GM21717 (cell line): ENCODE measurements at regions not wholly inside any gene's neighbourhood (a gene's known extent, or its start where the extent isn't known, plus 50 kb on each side); places are given as distances from the start of the nearest gene placed in this dataset.
"Not testable (repeated sequence)": the region's sequence is repeated elsewhere in the genome, so short reads cannot be mapped to it uniquely, and the experiment has no call there.

ENCODE experiments used
- ATAC-seq: cut with Tn5 transposase; IDR thresholded peaks from one replicate; pipeline ENCODE4 v1.9.1; 2021; ENCODE audit warnings: mild to moderate bottlenecking, moderate library complexity; ENCODE audit not compliant: unreplicated experiment

DNA sequence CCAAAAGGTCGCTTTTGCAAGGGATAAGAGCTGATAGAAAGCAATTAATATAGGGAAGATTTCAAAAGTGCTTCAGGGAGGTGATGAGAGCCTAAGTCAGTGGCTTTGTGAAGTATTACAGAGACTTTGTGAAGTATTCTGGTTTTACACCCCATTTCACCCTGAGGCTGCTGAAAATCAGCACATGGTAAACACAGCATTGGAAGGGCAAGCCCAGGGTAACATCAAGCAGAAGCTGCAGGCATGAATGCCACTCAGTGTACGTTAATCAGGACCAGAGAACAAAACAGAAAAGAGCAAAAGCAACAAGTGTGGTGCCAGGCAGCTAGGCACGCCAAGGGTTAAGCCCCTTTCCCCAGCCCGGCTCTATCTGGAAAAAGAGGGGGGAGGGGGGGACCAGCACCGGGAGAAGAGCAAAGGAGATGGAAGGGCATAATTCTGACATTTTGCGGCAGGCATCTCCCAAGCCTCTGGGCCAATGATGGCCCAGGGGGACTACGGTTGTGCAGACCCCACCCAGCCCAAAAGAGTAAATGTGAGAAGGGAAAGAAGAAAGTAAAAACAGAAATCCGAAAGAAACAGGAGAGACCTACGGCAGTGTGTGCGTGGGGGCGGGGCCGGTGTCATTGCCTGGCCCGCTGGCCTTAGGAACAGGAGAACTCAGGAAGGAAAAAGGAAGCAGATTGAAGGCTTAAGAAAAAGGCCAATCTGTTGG lies 58.9 kb downstream of the DHRS2 start:
- no peak for ATAC-seq

DNA sequence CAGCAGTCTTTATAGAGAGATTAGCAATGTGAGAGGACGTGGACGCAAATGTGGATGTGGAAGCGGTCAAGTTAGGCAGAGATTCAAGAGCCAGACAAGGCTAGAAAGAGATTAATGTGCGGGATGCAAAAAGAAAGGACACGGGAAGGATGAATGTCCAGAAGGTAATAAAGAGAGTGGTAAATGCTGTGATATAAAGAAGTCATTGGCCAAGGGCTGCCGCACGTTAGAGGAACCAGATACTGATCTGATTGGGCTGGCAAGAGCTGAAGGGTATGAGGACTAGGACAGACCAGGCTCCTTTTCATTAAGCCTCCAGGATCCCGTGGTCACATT lies 59.5 kb downstream of the DHRS2 start:
- ATAC-seq: no peak

DNA sequence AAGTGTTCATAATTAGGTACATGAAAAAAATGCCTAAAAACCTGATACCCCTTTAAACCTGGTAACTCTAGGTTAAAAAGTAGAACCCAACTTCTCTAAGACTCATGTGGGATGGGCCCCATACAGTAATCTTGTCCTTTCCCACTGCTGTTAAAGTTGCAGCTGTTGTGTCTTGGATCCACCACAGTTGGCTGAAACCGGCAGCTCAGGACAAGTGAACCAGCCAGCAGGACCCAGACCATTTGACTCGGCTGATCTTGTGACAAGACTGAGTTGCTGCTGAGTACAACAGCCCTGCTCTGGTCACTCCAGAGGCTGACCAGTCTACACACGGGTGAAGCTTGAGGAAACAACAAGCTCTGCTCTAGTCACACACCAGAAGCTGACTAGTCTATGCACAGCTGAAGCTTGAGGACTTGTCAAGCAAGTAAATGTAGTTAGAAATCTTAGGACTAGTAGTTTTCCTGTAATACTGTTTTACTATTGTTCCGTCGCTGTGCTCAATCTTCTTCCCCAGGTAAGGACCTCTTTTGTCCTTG lies 60.6 kb downstream of the DHRS2 start:
- ATAC-seq: no peak

DNA sequence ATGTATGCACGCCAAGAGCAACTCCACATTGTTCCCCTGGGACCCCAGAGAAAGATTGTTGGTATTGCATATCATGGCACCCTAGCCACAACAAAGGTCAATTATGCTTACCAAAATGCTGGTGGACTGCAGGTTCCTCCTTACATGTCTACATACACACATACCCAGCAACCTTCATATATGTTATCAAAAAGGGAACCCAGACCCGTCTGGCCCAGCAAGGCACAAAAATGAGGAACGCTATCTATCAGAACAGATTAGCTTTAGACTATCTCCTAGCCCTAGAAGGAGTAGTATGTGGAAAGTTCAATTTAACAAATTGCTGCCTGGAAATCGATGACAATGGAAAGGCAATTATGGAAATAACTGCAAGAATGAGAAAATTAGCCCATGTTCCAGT lies 61.5 kb downstream of the DHRS2 start:
- no peak for ATAC-seq

DNA sequence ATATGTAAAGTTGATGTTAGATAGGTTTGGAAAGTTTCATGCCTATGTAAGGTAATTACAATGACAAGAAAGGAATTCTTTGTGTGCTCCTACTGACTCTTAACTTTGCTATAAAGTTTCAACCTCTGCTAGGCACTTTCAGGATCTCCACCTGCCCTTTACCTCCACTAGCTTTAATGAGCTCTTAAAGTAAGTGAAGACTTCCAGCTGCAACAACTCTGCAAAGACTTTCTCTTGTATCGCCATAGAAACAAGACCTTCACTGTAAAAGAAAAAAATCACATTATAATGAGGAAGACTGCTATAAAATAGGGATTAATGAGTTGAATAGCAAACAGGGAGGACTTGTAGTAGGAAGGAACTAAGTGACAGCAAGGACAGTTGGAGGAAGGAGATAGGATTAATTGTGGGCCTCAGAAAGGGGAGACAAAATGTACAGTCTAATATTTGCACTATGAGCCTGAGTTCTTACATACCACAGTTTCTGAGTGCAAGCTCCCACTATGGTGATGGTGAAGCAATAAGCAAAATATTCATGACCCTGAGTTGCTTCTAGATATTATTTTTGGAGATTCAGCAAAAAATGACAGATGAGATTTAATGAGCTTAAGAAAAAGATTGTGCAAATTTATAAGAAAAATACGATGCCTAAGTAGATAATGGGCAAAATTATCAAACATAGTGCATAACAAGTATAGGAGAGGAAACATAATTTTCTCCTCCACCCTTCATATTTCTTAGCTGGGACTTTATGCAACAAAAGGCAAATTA lies 66.7 kb downstream of the DHRS2 start:
- no peak for ATAC-seq

DNA sequence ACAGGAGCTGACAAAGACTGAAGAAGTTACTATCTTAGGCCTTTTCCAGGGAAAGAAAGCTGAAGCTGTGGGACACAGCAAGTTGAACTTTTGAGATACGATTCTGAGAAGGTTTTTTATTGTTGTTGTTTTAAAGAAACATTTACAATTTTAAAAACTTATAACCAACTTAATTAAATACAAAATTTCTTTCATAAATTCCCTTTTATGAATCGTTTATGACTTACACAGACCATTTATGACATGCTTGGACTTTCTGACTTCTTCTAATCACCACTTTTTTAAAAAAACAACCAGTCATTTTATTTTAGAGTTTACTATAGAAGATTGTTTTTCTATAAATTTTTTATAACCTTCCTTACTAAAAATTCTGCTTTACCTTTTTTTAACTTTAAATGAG lies 68.7 kb downstream of the DHRS2 start:
- ATAC-seq: no peak

DNA sequence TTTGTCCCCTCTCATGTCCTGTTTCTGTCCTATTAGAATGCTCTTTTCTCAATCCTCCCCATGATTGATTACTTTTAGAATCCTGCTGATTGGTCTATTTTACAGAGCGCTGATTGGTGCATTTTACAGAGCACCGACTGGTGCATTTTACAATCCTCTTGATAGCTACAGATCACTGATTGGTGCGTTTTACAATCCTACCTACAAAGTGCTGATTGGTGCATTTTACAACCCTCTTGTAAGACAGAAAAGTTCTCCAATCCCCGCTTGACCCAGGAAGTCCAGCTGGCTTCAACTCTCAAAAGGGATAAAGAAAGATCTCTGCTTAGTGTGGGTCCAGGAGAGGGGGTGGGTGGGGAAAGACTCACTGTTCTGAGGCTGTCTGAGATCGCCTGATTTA lies 71.3 kb downstream of the DHRS2 start:
- no peak for ATAC-seq

DNA sequence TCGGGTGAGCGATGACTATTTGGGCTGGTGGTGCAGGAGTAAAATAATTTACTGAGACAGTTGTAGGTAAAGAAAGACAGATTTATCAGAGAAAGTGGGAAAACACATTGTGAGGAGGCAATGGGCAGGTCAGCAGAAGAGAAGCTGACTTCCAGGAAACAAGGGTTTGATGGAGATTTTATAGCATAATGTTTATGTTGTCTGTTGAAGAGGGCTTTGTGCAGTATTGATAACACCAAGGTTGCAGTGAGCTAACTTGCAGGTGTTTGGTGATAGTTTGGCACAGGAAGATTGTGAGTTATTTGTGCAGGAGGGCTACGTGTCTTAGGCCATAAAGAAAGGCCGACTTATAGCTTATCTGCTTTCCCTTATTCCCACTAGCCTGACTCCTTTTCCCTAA lies 72.2 kb downstream of the DHRS2 start:
- ATAC-seq: no peak

DNA sequence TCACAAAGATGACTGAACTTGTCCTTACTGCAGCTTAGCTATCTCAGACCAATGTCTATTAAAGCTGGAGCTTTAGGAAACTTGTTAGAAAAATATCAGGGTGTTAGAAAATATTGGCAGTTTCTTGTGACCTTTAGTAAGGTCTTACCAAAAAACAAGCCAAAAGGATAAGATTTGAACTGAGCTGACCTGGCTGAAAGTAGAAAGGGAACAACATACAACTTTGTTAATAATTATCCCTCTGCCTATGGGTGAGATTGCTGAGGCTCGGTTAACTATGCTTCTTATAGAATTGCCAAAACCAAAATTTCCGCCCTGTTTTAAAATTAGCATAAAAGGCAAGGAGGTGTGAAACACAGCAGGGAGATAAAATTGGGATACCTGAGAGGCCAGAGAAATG lies 73.8 kb downstream of the DHRS2 start:
- ATAC-seq: no peak

DNA sequence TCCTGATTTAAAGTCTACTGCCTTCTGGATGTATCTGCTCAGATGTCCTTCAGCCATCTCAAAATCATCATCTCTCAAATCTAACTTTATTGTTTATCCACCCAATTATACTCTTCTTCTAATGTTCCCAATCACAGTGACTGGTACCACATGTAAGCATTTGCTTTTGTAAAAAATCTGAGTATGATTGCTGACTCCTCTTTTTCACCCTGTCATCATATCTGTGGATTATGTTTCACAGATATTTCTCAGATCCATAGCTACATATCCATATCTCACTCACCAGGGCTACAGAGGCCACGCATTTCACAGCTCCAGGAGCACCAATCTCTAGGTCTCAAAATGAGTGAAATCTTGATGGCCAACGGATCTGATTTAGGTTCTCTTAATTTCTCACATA lies 76.1 kb downstream of the DHRS2 start:
- ATAC-seq: no peak

DNA sequence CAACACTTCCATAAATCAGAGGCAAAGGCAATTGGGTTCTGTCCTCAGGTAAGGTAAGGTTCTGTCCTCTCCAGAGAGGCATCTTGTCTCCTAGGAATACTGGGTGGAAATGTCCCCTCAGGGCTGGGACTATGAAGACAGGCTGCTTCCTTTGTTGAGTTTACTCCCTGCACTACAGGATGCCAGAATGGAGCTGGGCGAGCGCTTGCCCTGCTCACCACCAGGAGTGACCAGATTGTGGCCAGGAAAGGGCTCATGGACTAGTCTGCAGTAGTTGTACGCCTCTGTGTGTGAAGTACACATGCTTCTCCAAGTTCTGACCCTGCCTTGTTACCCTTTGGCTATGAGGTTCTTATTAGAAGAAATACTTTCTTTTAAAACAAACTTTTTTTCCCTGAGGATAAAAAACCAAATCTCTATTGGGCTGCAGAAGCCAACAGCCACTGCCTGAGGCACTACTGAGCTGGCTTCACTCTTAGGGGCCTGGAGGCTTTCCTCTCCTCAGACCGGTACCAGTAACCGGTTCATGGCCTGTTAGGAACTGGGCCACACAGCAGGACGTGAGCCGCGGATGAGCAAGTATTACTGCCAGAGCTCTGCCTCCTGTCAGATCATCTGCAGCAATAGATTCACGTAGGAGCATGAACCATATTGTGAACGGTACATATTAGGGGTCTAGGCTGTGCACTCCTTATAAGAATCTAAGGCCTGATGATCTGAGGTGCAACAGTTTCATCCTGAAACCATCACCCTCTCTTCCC lies 83.2 kb downstream of the DHRS2 start:
- ATAC-seq: no peak

DNA sequence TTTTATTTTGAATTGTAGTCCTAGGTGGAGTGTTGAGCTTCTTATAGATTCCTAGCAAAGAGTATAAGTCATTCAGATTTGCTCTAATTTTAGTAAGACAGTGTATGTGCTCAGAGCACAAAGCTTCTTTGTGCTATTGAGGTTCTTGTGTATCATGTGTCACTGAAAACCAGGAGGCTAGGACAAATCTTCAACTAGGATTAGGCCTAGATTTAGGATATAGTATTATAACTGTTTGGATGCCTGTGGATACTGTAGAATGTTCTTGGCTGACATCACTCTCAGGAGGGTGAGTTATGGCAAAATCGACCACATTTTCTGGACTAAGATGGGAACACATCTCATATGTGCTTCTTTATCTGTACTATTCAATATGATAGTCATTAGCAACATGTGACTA lies 86.5 kb downstream of the DHRS2 start:
- no peak for ATAC-seq

DNA sequence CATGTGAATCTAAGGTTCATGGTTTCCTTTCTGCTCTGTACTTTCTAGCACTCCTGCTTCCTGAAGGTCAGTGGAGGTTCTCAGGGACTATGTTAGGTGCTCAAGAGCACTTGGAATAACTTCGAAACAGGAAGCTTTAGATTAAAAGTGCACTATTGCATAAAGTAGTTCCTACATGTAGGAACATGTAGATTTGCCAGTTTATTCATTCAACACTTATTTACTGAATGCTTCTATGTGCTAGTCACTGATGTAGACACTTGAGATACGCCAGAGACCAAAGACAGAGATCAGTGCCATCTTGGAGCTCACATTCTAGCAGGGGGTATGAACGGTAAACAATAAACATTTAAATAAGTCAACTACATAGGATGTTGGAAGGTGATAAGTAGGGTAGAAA lies 87.7 kb downstream of the DHRS2 start:
- no peak for ATAC-seq

DNA sequence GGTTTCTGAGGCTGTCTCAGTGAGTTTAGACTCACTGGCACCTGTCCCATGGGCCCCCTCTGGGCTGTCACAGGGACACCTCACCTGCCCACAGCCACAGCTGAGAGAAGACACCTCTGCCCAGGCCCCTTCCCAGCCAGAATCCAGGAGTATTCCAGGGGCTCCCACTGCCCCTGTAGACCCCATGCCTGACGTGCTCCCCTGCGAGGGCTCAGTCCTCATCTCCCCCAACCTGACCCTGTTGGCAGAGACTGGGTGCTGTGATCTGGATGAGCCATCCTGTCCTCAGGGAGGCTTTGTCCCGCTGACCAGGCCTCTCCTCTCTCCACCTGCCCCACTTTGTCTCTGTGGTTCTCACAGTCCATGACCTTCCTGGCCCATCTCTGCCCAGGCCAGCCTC lies 89.4 kb downstream of the DHRS2 start:
- ATAC-seq: no peak

DNA sequence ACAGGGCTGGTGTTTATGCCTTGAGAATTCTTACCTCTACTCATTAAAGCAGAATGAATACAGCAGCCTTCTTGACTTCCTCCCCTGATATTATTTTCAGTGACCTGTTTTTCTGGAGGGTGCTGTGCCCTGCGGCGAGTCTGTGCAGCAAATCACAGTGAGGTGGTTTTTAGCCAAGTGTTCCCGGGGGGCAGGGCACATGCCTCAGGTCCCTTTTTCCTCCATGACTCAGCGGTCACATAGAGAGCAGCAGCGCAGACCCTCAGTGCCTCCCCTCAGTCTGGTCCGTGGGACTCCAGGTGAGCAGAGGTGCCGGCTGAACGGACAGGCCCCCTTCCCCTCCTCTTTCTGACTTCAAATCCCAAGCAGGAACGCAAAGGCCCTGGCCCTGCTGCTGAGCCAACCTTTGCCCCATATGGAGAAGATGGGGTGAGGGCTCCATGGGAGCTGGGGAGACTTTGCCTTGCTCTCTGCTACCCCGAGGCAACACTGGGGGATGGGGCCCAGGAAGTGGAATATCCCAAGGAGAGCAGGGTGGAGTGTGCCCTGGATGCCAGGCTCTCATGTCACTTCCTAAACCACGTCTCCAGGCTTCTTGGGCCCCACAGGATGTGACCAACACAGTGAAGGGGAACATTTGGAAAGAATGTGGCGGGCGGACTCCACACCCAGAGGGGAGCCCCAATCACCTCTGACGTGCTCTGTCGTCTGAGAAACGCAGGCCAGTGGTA lies 90.0 kb downstream of the DHRS2 start:
- ATAC-seq: no peak

DNA sequence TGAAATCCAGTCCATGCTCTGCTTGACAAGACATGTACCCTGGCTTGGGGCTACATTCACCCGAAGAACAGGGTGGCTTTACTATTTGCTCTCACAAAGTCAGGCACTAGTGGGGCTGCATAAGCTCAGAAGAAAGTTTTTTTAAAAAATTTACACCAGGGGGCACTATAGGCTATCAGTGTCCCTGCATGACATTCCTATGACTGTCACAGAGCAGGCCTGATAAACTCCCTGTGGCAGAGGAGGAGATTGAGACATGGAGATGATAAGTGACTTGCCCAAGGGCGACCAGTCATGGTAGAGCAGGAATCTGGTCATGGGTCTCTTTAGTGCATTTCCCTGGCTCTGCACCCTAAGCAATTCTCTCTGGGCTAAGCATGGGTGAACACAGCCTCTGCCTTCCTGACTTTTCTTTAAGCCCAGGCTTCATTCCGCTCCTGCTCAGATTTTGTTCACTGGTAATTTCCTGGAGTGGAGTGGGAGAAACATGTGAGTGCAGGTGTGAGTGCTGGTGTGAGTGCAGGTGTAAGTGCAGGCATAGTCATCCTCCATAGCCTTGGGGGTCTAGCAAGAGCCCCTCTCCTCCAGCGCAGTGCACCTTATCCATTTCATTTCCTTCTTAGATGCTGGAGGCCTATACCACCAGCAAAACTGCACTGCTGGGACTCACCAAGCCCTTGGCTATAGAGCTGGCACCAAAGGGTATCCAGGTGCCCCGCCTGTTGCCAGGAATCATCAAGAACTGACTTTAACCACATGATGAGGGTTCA lies 91.6 kb downstream of the DHRS2 start:
- no peak for ATAC-seq

DNA sequence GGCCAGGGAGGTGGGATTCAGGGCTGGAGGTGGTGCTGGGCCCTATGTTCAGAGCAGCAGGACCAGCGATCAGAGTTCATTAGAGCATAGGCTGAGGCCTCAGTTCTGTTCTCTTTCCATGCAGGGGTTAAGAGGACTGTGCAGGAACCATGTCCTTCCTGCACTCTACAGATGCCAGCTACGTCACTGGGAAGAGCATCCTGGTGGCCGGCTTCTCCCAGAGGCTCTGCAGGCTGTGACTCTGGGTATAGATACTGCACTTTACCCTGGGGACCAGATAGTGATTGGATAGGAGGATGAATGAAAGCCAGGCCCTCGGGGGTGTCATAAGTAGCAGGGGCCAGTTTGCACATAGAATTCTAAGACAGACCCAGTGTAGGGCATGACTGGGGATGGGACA lies 92.6 kb downstream of the DHRS2 start:
- no peak for ATAC-seq

DNA sequence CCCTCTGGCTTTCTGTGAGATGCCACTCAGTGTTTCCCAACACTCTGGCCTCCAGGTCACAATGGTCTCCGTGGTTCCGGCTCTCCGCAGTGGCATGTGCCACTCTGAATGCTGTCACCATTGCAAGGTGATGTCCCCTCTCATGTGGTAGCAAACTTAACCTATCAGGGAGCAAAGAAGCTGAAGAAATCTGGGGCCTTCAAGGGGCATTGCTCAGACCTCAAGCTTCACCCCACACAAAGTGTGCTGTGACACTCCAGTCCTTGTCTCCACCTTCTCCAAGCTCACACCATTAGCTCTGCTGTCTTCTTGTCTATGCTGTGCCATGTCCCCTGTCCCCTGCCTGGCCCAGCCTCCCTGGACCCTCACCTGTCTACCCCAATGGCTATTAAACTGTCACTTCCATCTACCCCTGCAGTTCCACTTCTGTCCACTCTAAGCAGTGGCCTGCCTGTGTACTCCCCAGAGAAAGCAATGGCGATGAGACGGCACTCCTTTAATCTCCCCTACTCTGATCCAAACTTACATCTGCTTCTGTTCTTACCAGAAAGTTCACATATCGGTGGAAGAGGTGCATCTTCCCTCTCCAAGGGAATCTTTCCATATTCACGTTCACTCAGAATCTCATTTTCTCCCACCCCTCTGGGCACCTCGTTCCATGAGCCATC lies 93.7 kb downstream of the DHRS2 start:
- ATAC-seq: no peak

DNA sequence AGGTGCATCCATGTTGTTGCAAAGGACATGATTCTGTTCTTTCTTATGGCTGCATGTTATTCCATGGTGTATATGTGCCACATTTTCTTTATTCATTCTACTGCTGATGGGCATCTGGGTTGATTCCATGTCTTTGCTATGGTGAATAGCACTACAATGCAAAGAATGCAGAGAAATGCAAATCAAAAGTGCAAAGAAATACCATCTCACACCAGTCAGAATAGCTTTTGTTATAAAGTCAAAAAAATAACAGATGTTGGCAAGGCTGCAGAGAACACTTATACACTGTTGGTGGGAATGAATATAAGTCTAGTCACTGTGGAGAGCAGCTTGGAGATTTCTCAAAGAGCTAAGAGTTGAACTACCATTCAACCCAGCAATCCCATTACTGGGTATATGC lies 99.2 kb downstream of the DHRS2 start:
- no peak for ATAC-seq

DNA sequence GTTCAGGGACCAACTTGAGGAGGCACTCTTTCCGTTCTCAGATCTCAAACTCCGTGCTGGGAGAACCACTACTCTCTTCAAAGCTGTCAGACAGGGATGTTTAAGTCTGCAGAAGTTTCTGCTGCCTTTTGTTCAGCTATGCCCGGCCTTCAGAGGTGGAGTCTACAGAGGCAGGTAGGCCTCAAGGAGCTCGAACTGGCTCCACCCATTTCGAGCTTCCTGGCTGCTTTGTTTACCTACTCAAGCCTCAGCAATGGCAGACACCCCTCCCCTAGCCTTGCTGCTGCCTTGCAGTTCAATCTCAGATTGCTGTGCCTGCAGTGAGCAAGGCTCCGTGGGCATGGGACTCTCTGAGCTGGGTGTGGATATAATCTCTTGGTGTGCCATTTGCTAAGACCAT lies 108.2 kb downstream of the DHRS2 start:
- ATAC-seq: not testable (repeated sequence)
